HG03139 (cell line): ENCODE measurements at regions not wholly inside any gene's neighbourhood (a gene's known extent, or its start where the extent isn't known, plus 50 kb on each side); places are given as distances from the start of the nearest gene placed in this dataset.
"Not testable (repeated sequence)": the region's sequence is repeated elsewhere in the genome, so short reads cannot be mapped to it uniquely, and the experiment has no call there.

Source experiments
- ATAC-seq: cut with Tn5 transposase; IDR thresholded peaks from one replicate; pipeline ENCODE4 v1.9.1; 2021; ENCODE audit not compliant: unreplicated experiment

DNA sequence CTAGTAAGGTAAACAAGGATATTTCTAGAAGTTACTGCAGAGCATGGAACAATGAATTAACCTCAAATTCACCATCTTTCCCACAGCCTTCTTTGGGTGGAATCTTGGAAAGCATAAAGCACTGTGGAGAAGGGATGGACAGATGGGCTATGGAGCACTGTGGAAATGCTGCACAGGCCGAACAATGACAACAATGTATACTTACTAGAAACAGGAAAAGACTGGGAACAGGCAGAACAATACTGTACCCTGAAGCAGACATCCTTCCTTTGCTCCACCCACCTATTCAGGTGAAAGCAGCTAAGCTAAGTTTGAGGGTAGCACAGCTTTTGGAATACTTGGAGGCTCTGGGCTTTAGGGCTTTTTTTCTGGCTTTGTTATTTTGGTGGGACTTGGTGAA is 250.6 kb upstream of the KLF8 start:
- no peak for ATAC-seq

DNA sequence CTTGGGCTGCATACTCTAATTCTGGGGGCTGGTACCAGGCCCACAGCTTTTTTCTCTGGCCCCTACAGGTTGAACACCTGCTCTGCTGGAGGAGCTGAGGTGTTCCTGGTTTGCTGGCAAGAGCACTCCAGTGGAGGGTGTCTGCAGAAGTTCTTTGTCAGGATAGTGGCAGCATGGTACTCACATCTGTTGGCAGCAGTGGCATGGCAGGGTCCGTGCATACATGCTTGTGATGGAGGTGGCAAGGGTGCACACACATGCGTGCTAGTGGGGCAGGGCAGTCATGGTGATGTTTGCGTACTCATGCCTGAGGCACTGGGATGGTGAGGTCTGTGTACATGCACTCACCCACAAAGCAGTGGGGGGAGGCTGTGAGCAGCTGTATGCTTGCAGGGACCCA is 235.5 kb upstream of the KLF8 start:
- no peak for ATAC-seq

DNA sequence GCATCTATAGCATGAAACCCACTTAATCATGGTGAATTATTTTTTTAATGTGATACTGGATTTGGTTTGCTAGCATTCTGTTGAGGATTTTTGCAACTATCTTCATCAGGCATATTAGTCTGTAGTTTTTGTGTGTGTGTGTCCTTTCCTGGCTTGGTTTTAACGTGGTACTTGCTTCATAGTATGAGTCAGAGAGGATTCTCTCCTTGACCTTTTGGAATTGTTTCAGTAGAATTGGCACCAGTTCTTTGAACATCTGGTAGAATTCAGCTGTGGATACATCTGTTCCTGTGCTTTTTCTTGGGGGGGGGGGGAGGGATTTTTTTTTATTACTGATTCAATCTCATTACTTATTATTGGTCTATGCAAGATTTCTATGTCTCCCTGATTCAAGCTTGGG is 232.0 kb upstream of the KLF8 start:
- ATAC-seq: no peak

DNA sequence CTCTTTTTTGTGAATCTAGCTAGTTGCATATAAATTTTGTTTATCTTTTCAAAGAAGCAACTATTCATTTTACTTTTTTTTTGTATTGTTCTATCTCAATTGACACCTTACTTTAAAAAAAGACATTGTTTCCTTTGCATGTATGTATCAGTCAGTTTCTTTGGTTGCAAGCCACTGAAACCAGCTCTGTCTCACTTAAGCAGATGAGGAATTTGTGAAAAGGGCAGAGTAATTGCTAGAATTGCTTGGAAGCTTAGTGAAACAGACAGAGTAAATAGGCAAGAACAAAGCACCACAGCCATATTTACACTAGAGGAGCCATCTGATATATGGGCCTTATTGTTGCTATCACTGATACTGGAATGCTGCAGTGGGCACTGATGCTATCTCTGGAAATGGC is 231.4 kb upstream of the KLF8 start:
- ATAC-seq: no peak

DNA sequence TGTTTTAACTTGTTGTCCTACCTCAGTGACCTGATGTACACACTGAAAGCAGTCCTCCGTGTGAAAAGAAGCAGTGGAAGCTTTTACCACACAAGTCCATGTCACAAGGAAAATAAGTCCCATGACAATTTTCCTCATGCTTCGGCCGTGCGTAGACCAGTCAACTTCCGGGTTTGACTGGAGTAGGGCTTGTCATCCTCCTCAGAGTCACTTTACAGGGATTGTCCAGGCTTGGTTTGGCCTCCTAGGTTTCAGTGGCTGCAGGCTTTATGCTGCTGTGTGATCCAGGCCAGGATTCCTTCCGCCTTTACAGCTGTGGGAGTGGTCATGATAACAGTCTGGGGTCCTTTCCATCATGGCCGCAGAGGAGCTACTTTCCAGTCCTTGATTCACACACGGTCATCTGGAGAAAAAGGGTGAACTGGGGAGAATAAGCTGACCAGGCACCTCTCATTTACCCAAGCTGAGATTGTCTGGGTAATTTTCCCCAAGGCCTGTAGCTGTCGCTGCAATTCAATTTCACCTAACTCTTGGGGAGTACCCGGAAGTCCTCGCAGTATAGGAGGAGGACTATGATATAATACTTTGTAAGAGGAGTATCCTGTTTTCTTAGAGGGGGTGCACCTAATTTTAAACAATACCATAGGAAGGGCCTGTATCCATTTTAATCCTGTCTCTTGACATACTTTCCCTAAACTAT is 206.1 kb upstream of the KLF8 start:
- ATAC-seq: no peak

DNA sequence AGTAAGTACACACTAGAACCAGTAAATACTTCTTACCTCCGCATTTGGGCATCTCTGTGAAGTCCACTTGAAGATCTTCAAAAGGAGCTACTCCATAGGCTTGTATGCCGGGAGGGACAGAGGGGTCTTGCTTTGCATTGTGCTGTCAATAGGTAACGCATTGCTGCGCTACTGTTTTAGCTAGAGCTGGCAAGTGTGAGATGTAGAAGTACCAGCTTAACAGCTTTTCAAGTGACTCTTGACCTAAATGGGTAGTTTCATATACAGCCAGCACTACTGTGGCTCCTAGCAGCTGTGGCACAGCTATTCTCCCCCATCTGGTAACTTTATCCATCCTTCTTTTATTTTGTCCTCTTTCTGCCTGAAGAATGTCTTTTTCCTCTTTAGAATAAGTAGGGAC is 205.3 kb upstream of the KLF8 start:
- no peak for ATAC-seq

DNA sequence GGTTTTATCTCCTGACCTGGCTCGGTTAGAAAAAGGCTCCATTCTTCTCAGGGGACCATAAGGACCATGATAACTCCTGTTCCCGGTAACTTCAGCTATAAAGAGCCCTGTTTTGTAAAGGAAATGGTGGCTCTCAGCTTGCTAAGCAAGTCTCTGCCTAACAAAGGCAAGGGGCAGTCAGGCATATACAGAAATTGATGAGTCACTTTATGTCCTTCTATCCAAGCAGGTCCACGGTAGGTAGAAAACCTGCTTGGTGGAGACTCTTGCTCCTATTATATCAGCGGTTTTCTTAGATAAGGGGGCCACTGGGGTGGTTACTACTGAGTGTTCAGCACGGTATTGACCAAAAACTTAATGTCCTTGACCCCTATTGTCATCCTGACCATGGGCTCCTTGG is 203.0 kb upstream of the KLF8 start:
- ATAC-seq: no peak

DNA sequence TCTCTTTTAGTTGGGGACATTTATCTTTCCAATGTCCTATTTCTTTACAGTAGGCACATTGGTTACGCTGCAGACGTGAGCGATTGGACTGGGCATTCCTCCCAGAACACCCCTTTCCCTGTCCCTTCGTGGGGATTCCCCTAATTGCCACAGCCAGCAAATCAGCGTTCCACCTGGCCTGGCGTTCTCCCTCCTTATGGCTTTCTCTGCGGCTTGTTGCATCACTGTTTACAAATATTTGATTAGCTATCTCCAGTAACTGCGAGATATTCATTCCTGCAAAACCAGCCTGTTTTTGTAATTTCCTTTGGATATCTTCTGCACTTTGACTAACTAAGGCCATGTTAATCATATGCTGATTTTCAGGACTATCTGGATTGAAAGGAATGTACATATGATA is 202.5 kb upstream of the KLF8 start:
- no peak for ATAC-seq

DNA sequence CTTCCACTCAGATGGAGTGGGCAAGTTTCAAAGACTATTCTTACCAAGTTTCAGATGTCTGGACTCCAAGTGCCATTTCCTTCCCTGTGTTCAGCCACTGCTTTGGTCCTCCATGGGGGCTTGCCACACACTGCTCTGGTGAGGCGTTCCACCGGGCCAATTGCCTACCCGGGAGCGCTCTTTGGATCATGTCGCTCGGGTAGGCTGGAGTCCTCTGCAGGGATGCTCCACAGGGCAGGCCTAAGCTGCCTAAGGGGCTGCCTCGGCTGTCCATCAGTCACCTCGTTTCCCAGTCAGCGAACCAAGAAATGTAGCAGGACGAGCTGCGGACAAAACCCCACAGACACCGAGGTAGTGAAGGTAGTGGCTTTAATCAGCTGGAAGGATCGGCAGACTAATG is 200.7 kb upstream of the KLF8 start:
- ATAC-seq: no peak

DNA sequence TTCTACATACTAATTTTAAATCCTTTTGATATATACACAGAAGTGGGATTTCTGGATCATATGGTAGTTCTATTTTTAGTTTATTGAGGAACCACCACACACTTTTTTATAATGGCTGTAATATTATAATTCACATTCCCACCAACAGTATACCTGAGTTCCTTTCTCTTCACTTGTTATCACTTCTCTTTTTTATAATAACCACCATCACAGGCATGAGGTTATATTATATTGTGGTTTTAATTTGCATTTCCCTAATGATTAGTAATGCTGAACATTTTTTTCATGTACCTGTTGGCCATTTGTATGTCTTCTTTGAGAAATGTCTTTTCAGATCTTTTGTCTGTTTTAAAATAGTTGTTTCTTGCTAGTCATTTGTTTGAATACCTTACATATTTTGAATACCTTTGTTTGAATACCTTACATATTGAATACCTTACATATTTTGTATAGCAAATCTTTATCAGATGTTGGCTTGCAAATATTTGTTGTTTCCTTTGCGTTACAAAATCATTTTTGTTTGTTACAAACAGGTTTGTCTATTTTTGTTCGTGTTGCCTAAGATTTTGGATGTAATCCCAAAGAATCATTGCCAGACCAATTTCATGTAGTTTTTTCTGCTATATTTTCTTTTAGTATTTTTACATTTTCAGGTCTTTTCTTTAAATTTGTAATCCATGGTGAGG is 198.5 kb upstream of the KLF8 start:
- no peak for ATAC-seq

DNA sequence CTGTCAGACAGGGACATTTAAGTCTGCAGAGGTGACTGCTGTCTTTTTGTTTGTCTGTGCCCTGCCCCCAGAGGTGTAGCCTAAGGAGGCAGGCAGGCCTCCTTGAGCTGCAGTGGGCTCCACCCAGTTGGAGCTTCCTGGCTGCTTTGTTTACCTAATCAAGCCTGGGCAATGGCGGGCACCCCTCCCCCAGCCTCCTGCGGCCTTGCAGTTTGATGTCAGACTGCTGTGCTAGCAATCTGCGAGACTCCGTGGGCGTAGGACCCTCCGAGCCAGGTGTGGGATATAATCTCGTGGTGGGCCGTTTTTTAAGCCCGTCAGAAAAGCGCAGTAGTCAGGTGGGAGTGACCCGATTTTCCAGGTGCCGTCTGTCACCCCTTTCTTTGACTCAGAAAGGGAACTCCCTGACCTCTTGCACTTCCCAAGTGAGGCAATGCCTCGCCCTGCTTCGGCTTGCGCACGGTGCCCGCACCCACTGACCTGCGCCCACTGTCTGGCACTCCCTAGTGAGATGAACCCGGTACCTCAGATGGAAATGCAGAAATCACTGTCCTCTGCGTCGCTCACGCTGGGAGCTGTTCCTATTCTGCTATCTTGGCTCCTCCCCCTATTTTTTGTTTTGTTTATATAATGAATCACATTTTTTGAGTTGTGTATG is 179.4 kb upstream of the KLF8 start:
- ATAC-seq: not testable (repeated sequence)

DNA sequence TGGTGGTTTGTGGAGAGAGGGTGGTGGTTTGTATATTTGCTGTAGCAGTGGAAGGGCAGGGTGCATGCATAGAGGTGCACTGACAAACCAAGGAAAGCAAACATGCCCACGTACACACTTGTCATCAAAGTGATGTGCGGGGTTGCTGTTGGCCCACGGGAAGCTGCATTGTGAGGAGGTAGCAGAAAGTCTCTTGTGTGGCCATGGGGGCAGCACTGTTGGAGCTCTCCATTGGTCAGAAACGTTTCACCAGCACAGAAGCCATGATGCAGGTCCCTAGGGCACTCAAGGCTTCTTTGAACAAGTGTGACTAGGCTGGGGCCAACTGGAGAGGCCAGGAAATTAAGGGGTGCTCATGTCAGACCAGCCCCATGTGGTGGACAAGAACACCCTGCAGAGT is 174.8 kb upstream of the KLF8 start:
- no peak for ATAC-seq

DNA sequence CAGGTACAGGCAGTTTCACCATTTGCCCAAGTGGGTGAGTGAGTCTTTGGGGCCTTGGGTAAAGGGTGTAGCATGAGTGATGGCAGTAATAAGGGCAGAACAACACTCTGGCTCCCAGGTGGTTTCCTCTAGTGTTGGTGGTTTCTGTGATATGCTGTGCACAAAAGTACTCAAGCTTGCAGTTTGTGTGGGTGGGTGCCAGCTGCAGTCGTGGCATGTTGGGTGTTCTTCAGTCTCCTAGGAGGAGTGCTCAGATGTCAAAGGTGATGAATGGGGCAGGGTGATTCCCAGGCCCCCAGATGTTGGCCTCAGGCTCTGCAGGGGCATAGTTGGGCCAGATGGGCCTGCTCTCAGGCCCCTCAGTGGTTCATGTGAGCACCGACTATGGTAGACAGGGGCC is 166.1 kb upstream of the KLF8 start:
- ATAC-seq: no peak

DNA sequence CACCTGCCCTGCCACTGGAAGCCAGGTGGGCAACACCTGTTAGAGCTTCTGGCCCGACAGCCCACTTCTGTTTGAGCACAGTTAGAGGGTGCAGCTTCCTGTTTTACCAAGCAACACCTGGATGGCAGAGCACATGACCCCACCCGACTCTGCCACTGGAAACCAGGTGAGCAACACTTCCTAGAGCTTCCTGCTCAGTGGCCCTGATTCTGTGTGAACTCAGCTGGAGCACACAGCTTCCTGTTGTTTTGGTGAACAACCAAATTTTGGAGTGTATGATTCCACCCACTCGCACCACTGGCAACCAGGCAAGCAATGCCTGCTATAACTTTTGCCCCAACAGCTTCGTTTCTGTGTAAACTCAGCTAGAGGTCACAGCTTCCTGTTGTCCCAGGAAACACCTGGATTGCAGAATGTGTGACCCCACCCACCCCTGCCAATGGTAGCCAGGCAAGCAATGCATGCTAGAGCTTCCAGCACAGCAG is 163.8 kb upstream of the KLF8 start:
- peak; percentile 49 for ATAC-seq

DNA sequence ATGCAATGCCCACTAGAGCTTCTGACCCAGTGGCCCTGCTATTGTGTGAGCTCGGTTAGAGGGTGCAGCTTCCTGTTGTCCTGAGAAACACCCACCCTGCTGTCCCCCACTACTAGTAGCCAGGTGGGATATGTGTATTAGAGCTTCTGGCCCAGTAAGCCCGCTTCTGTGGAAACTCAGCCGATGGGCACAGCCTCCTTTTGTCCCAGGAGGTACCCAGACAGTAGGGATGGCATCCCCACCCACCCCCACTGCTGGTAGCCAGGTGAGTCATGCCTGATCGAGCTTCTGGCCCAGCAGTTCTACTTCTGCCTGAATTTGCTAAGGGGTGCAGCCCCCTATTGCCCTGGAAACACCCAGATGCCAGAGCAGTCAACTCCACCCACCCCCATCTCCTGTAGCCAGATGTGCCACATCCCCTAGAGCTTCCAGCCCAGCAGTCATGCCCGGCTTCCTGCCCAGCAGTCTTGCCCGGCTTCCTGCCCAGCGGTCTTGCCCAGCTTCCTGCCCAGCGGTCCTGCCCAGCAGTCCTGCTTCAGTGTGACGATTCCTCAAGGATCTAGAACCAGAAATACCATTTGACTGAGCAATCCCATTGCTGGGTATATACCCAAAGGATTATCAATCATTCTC is 162.7 kb upstream of the KLF8 start:
- no peak for ATAC-seq

DNA sequence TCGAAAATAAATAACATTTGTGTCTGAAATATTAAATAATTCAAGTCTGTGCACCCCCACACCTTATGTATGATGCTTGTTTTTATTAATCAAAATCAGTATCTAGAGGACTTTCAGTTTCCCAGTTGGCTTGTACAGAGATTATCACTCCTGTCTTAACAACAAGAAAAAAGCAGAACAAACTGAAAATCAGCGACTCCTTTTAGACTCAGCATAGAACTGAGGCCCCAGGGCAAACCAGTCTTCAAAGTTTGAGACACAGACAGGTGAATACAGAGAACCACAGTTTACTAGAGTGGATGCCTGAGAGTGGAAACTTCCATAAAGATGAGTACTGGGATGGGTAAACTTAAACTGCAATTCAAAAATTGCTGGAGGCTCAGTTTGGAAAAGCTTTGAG is 142.8 kb upstream of the KLF8 start:
- ATAC-seq: no peak

DNA sequence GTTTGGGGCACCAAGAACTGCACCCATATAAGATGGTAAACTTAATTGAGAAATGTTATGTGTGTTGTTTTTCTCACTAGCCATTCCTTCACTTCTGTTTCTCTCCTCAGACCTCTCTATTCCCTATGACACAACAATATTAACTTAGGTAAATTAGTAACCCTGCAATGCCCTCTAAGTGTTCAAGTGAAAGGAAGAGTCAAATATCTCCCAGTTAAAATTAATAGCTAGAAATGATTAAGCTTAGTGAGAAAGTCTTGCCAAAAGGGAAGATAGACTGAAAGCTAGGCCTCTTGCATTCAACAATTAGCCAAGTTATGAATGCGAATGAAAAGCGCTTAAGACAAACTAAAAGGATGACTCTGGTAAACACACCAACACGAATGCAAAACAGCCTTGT is 132.9 kb upstream of the KLF8 start:
- no peak for ATAC-seq

DNA sequence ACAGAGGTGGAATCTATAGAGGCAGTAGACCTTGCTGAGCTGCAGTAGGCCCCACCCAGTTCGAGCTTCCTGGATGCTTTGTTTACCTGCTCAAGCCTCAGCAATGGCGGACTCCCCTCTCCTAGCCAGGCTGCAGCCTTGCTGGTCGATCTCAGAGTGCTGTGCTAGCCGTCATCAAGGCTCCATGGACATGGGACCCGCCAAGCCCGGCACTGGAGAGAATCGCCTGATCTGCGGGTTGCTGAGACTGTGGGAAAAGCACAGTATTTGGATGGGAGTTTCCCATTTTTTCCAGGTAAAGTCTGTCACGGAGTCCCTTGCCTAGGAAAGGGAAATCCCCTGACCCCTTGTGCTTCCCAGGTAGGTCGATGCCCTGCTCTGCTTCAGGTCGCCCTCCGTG is 124.8 kb upstream of the KLF8 start:
- ATAC-seq: no peak

DNA sequence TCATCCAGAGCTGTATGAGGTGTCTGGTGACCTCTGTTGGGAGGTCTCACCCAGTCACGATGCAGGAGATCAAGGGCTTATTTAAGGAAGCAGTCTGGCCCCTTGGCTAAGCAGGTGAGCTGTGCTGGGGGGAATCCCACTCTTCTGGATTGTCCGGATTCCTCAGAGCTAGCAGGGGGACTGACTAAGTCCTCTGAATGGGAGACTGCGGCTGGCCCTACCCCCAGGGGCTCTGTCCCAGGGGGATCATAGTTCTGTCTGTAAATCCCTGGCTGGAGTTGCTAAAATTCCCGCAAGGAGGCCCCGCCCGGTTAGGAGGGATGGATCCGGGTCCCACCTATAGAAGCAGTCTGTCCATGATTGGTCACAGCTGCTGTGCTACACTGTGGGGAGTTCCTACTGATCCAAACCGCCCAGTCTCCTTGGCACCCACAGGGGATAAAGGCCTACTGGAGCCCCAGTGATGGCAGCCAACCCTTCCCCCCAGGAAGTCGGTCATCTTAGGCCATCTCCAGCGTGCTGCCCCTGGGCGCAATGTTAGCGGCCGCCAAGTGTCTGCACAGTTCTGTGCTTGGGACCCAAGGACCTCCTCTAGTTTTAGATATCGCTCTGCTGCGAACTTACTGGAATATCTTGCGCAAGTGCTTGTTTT is 118.2 kb upstream of the KLF8 start:
- no peak for ATAC-seq

DNA sequence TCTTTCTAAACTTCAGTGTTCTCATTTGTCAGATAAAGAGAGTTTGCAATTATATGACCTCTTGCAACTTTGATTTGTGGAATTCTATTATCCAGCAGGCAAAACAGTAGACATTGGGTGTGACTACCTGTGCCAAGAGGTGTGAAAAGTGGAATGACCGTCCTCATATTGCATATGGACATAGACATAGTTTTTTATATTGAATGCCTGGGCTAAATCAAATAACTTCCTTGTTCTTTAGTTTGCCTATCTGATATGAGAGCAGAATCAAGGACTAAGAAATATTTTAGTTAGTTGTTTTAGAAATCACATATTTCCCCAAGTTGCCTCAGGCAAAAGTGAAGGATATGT is 117.7 kb upstream of the KLF8 start:
- no peak for ATAC-seq

DNA sequence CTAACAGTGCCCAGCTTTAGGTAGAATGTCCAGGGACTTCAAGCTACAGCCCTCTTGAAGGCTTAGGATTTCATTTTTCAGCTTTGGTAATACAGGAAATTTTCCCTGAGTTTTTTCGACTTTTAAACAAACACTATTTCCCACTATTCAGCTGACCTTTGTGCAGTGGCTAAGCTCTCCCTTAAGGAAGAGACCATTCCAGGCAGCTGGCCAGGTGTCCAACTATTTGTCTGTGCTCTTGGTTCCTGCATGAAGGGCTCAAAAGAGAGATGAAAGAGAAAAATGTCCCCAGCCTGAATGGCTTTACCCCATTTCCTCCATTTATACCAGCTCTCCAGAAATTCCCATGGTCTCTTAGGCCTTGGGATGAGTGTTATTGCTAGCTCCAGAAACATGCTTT is 111.9 kb upstream of the KLF8 start:
- ATAC-seq: no peak
